ENCODE measurements at regions not wholly inside any gene's neighbourhood (a gene's known extent, or its start where the extent isn't known, plus 50 kb on each side); places are given as distances from the start of the nearest gene placed in this dataset.
A peak's percentile ranks its signal among the peaks of the same experiment; 100 is the strongest.

DNA sequence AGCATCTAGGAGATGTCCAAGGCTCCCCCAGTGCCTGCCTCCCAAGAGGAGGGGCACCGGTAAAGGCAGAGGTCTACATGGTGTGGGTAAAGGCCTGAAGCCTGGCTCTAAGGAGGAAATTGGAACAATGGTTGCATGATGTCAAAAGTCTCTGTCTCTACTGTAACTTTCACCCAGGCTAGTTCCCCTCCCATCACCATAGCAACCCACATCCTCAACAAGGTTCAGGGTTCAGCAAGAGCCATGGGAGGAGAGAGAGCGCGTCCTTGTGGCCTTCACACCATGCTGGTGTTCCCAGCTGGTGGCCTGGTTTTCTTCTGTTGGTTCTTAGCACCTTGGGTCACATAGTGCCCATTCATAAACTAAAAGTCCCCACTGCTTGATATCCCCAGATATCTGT is 196.7 kb upstream of the CDH5 start:
- no peak for DNase-seq

DNA sequence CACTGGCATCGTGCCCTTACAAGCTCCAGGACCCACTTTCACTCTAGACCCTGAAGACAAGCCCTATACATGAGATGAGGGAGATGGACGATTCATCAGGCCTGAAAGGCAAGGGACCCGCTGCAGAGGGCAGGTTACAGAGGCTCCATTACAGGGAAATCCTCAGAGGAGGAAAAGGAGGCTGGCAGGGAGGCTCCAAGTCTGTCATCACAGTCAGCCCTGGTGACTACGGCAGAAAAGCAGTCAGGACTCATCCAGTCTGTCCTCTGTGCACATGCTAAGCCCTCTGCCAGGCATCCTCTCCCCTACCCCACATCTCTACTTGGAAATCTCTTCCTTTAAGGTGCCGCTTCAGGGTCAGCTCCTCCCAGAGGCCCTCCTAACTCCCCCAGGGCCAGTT is 197.7 kb upstream of the CDH5 start:
- no peak for DNase-seq

DNA sequence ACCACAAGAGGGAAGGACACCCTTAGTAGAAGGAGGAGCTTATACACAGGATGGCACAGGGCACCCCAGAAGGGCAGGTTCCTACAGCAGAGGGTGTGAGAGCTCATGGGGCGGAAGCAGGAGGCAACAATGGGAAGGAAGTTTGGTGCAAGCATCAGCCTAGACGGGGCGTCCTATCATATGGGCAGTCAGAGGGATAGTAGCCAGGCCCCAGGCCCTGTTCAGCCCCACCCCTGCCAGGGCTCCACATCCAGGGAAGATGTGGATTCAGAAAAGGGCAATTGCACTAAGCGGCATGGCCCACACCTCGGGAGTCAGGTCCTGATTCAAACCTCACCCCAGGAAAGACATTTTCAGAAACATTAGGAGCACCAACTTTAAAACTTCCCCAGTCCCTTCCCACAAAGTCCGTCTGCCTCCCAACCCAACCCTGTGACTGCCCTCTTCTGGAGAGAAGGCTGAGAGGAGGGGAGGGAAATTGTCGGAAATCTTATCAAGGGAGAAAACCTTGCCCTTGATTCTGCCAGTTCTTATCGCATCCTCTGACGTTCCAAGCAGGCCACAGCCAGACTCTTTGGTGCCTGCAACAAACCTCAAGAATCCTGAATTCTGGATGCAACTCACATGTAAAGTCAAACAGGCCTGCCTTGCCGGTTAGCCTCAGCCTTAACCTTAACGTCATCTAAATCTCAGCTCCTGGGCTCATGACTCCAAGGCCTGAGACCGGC is 198.8 kb upstream of the CDH5 start:
- no peak for DNase-seq

DNA sequence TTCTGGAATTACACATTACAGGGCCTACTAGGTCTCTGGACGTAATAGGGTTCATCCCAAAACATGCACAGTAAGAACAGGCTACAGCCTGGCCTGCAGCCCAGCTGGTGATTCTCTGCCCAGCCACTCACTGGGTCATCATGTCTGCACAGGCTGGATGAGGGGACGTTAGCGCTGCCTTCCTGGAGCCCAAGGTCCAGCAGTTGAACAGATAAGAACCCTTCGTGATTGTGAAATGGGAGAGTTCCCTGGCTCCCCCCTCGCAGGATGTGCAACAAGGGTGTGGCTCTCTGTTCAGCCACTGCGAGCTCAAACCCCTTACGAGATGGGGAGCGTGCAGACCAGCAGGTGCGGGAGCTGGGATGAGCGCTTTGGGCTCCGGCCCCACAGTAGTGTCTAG is 200.0 kb upstream of the CDH5 start:
- no peak for DNase-seq

DNA sequence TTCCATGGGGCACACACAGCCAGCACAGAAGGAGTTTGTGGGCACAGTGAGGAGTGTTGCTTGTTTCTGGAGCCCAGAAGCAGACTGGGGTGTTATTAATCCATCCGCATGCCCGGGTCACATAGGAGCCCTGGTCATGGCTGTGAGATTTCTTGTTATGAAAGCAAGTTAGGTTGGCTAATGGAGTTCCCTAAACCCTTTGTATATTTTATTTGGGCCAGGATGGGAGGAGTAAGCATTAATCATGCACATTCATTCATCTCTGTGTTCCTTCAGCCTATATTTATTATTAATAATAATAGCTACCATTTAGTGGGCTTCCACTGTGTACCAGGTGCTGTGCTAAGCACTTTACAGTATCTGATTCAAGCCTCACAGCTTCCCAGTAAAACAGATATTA is 200.6 kb upstream of the CDH5 start:
- DNase-seq, result no peak

DNA sequence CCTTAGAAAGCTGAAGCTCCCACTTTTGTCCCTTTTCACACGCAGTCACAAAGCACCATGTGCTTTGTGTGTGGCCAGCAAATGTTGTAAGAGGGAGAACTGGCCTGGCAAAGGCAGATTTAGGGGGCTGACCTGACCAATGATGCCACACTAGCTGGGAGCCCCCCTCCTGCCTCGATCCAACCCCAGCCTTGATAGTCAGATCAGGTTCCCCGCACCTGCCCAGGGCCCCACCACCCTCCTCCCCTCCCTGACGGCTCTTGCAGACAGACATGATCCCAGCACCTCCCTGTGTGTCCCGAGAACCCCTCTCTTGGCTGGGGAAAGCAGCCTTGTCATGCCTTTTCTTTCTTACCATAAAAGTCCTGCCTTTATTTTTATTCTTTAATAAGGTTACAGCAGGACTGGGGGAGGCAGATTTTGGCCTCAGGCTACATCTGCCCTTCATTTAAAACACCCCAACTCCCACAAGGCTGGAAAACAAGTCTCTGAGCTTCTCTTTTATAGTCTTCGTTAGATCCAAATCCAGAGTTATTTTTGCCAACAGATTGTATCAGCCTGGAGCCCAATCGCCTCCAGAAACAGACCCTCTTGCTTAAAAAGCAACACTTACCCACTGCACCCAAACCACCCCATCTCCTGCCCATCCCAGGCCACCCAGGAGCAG is 201.8 kb upstream of the CDH5 start:
- DNase-seq, result no peak

DNA sequence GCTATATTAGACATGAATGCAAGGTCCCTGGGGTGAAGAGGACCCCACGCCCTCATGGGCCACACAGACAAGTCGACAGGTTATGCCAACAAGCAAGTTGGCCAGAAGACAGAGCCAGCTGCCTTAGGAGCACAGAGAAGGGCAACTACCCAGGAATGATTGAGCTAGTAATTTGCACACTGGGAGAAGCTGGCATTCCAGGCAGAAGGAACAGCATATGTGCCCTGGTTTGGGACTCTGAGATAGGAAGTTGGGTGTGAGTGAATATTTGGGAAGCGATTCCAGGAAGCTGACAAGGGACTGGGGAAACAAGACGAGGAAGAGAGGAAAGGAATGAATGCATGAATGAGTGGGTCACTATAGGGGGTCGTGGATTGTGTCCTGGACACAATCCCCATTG is 203.7 kb upstream of the CDH5 start:
- no peak for DNase-seq

DNA sequence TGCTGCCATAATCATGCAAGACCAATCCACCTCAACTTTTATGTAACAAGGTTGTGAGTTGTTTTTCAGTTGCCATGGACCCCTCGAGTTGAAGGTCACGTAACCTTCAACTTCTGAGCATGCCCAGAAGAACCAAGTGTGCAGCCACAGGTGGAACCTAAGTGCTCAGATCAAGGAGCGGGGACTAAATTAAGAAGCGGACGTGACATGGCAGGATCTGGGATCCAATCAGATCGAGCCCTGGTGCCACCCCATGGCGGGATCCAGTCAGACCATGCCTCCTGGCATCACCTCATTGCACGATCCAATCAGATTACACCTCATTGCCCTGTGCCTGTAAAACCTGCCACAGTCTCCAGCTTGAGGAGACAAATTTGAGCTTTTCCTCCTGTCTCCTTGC is 204.5 kb upstream of the CDH5 start:
- no peak for DNase-seq

DNA sequence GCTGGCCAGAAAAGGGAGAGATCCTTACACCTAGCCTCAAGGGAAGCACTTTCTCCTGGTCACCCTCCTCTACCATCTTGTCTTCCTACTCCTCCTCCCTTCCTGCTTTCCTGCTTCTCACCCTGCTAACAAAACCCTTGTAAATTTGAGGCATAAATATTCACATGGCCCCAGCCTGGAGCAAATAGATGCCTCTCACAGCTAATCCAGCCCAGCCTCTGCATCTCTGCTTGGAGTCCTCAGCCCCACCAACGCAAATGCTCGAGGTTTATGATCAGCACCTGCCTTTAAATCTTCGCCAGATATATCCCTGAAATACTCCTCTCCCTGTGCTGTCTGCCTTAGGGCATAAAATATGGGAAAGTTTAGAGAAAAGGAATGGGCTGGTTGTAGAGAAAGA is 205.2 kb upstream of the CDH5 start:
- DNase-seq, result no peak

DNA sequence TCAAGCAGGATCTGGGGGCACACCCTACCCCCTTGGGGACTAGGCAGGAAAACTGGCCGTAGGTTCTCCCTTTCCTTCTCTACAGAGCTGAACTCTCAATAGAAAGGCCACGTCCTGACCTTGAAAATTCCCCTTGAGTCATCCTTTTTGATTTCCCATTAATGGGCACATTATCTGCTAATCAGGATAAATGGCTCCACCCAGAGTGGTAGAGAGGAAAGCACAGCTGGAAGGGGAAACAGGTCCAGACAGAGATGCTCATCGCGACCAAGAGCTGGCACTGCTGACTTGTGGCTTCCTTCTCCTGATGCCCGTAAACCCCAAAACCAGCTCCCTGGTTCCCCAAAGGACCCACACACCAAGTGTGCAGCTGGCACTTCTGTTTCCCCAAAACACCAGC is 206.5 kb upstream of the CDH5 start:
- DNase-seq, result no peak

DNA sequence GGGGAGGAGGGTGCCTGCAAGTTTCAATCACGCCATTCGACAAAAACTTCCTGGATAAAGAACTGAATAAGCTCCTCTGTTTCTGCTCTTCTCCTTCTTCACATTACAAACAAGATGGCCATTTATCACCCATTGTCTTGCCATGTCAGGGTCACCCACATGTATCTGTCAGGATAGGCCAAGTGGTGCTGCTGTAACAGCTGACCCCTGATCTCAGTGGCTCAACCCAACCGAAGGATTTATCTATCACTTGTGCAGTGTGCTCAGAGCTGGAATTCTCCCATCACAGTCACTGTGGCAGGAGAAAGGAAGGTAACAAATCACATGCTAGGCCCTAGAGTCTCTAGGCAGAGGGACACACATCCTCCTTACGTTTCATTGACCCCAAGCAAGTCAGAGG is 210.0 kb upstream of the CDH5 start:
- no peak for DNase-seq

DNA sequence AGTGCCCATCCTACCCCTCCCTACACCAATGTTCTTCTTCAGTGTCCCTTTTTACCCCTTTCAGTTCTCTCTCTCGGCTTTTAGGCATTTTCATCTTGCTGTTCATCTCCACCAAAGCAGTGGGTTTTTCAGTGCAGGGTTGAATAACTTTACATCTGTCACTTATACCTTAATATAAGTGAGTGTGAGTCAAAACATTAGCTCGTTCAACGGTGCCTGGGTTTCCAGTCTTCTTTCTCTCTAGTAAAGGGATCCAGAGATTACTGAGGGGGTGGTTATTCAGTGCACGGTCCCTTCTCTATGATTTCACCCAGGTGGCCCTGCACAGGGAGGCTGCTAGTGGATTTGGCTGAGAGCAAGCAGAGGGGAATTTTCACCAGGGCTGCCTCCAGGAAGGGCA is 210.6 kb upstream of the CDH5 start:
- DNase-seq, result no peak

DNA sequence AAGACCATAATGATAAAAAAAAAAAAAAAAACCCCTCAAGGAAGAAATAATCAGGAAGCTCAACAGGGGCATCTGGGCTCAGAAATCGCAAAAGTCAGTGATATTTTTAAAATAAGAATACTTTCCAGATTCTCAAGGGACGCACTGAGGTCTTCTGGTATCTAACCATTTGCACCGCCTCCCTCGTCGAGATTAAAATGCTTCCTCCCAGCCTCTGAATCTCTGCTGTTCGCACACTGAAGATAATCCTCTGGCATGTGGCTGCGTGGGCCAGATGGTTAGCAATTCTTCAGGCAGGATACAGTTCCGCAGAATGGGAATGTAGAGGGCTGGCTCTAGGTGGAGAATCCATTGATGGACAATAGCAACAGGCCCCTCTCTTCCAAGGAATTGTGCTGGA is 211.7 kb upstream of the CDH5 start:
- no peak for DNase-seq

DNA sequence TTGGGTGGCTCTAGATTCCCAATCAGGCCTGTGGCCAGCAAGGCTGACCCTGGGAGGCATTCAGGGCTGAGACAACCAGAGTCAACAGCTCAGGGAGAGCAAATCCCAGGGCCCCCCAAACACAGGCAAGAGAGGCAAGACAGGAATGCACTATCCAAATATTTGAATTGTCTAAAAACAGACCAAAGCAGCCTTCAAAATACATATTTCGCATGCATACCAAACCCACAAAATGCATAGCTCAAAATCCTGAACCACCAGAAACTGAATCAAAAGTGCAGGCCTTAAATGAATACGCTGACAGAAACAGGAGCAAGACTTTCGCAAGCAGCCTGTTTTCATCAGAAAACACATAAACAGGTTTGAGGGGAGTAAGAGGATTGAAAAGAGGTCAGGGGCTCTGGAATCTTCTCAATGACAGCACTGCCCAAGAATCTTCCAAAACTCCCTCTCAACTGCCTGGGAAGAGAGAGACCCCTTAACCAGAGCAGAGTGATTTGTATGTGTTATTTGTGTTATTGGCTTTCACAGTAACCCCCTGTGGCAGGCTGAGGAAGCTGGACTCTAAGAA is 213.6 kb upstream of the CDH5 start:
- DNase-seq, result no peak

DNA sequence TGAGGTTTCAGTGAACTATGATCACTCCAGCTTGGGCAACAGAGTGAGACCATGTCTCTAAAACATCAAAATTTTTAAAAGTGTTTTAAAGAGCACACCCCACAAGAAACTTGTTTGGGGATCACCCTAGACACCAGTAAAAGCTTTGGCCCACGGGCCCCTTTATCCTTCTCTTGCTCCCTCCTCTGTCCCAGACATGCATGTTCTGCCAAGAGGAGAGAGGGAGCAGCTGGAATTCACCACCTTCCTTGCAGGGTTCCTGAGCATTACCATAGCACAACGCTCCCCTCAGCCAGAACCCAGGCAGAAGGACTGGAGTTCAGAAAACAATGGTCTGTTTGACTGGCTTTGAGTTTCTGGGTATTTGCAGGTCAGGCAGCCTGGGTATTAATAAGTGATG is 214.3 kb upstream of the CDH5 start:
- DNase-seq, result no peak

DNA sequence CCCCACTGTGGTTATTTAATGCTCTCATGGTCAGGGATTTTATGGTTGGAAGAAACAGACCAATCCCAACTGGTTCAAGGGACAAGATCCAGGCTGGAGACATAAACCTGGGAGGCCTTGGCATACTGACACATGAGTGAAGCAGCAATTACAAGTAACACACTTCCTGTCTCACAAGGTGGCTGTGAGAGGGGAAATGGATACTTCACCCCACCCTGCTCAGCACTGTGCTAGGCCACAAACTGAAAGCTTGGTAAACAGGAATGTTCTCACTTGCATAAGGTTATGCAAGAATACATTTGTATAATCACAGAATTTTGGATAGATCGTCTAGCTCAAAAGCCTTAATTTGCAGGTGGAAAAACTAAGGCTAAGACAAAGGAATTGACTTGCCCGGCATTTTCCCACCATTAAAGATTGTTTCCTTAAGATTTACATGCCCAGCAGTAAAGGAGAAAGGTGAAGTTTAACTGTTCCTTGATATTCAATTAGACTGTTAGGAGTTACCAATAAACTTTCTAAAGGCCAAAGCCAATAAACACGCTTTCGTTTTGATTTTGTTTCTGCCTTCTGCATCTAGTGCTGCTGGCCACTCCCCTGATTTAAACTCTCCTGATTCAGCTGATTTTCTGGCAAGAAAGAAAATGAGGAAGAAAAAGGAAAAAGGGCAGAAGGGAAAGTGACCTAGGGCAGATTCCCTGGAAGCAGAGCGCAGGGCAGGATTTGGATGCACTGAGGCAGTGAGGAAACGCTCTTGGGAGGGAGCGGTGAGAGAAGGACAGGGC is 215.6 kb upstream of the CDH5 start:
- peak; percentile 18 for DNase-seq

DNA sequence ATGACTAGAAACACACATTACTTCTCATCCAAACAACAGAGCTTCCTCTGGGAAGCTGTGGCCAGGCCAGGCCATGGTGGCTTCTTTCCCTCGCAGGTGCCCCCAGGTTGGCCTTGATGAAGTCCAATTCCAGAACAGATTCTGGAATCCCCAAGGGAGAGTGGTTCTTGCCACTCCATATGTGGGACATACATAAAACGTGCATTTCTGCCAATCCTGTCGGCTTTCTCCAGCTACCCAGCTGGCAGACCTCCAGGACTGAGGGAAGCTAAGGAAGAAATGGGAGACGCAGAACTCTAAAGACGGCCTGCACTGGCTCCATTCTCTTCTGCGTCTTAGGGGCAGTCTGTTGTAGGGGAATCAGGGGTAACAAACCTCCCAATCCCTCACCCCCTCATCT is 219.2 kb upstream of the CDH5 start:
- DNase-seq, result no peak

DNA sequence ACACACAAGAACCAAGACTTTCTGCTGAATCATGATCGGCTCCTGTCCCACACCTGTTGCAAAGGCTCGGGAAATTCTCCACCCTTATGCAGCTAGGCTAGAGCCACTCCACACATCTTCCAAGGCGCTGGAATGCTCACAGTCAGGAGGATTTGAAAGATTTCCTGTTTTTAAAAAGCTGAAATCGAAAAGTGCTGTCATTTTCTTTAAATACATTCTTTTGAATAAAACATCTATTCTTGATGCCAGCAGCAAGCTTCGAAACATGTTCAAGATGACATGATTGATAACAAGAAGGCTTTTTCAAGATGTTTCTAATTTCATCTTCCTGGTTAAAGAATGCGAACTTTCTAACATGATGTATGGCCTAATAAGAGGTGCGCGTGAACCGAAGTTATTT is 219.7 kb upstream of the CDH5 start:
- no peak for DNase-seq

DNA sequence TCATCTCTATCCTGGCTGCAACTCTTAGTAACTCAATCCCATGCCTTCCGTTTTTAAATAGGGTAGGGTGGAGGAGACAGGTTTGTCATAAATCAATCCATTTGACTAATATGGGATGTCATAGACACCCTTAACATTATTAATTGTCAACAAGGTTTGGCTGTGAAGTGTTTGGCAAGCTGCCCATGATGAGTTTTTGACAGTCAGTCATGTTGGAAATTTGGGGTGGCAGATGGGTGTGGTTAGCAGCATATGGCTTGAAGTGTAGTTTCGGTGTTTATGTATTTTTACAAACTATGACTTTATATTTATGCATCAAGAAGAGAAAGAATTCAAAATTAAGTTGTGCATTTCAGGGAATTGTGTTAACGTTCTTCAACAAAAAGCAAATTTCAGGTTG is 221.8 kb upstream of the CDH5 start:
- DNase-seq, result no peak

DNA sequence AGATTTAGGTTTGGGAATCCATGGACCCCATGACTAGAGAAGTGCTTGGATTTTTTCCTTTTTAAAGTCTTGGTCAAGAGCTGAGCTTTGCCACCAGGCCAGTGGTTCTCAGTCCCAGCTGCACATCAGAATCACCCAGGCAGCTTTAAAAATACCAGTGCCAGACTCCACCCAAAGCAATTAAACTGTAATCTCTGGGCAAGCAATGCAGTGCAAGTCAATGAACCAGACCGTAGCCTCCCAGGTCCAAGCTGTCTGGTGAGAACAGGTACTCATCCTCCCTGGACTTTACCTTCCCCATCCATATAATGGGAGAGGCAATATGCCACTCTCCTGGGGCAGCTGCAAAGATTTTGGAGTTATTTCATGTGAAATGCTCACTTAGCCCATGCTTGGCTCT is 223.1 kb upstream of the CDH5 start:
- no peak for DNase-seq

DNA sequence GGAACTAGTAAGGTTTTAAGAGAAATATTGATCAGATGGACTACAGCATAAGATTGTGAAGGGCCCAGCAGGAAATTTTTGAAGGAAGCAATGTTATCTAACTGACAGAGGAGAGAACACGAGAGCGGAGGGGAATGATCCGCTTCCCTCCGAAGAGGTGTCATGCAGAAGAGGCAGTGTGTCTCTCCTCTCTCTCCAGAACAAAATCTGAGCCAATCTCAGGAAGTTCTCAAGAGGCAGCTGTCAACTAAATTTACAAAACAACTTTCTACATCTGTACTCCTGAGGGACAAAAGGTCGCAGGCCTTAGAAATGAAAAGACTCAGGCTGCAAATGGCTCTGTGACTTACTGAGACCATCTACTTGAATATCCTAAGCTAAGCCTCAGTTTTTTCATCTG is 224.6 kb upstream of the CDH5 start:
- DNase-seq, result no peak

DNA sequence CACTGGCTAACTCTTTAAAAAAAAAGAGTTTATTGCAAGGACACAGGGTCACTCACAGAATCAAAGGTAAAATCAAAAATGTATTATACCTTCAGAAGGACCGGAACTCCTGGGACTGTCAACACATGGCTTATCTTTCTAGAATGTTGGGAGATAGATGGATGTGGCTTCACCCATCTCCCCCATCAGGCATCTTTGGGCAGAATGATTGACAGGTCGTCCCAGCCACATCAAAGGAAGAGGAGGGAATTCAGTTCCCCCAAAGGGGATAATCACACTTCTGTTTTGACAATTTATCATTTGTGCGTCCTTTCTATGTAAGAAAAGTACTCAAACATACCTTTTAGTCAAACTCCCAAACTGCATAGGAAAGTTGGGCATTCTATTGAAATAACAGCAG is 228.6 kb upstream of the CDH5 start:
- DNase-seq, result no peak

DNA sequence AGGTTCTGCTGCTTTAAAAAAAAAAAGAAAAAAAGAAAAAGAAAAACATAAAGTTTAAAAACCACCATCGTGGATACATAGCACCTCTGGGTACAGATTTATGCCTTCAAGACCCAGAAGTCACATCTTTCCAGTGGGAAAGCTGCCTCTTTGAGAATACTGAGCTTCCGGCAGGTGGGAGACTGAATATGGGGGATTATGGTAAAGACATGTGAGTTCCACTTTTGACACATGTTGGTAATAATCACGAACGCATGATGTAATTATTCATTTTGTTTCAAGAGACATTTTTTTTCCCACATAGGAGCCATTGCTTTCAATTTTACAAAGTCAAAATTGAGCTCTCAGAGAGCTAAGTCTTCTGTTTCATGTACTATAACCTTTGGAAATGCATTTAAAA is 229.7 kb upstream of the CDH5 start:
- DNase-seq, result no peak

DNA sequence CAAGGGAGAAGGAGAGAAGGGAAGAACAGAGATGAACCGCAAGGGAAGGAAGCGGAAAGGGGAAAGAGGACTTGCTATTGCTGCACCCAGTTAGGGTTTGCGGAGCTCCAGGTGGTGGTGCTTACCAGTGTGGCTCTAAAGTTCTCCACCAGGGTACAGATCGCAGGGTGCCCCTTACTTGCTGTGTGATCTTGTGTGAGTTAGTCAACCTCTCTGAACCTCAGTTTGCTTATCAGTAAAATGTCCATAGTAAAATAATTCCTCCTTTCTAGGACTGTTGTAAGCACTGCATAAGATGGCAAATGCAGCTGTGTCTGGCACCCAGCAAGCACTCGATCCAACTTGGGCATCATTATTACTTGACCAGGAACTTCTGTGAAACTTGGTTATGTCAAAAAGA is 230.7 kb upstream of the CDH5 start:
- DNase-seq, result no peak
